H1 (cell line): ENCODE measurements at regions not wholly inside any gene's neighbourhood (a gene's known extent, or its start where the extent isn't known, plus 50 kb on each side); places are given as distances from the start of the nearest gene placed in this dataset.

Experiments
- CBX5 ChIP-seq: fragments of 300-800, 300-1000 bp; sonication (generic); IDR thresholded peaks from 2 replicates; pipeline ENCODE4 v1.7.1; 2016; ENCODE audit warnings: antibody characterized with exemption, low read length, low read depth
- CHD7 ChIP-seq: fragments of 300-600 bp; sonication (generic); IDR thresholded peaks from 2 replicates; pipeline ENCODE4 v1.7.1; 2012; ENCODE audit warnings: low read length, moderate library complexity, mild to moderate bottlenecking, inconsistent platforms; ENCODE audit not compliant: insufficient replicate concordance
- HDAC6 ChIP-seq: IDR thresholded peaks from one replicate; pipeline ENCODE4 v1.7.1; 2012; ENCODE audit warnings: low read depth, mild to moderate bottlenecking, inconsistent platforms, low read length, moderate library complexity
- JUND ChIP-seq: IDR thresholded peaks from 2 replicates; pipeline ENCODE4 v1.6.1; 2011; ENCODE audit warnings: mild to moderate bottlenecking, improper control_type of control experiment, low read length
- NRF1 ChIP-seq: IDR thresholded peaks from 2 replicates; pipeline ENCODE4 v1.6.1; 2011; ENCODE audit warnings: mild to moderate bottlenecking, low read depth, low read length, improper control_type of control experiment
- PHF8 ChIP-seq: fragments of 200-600 bp; sonication (generic); conservative IDR thresholded peaks from 2 replicates; pipeline ENCODE4 v1.7.1; 2012; ENCODE audit warnings: low read depth, mild to moderate bottlenecking, inconsistent platforms, low read length, moderate library complexity
- POLR2AphosphoS5 ChIP-seq: IDR thresholded peaks from 2 replicates; pipeline ENCODE4 v1.6.1; 2011; ENCODE audit warnings: low read depth, low read length
- SIN3A ChIP-seq, 2 experiments: IDR thresholded peaks in 1 of 2; conservative IDR thresholded peaks in 1 of 2; 2 replicates each; pipeline ENCODE4 v1.6.1; 2011 to 2012; ENCODE audit warnings: low read length in 2 of 2, improper control_type of control experiment in 1 of 2, low read depth in 1 of 2, mild to moderate bottlenecking in 1 of 2
- SIRT6 ChIP-seq: IDR thresholded peaks from one replicate; pipeline ENCODE4 v1.7.1; 2012; ENCODE audit warnings: low read length, inconsistent platforms
- SIX5 ChIP-seq: IDR thresholded peaks from 2 replicates; pipeline ENCODE4 v1.6.1; 2011; ENCODE audit warnings: mild to moderate bottlenecking, low read depth, low read length
- USF2 ChIP-seq: IDR thresholded peaks from 2 replicates; pipeline ENCODE4 v1.6.1; 2011; ENCODE audit warnings: low read length, improper control_type of control experiment
- YY1 ChIP-seq: IDR thresholded peaks from 2 replicates; pipeline ENCODE4 v1.6.1; 2011; ENCODE audit warnings: low read depth, mild to moderate bottlenecking, low read length

- TF ChIP-seq CHD7: no peak
- TF ChIP-seq YY1: no peak
- no peak for TF ChIP-seq HDAC6
- no peak for TF ChIP-seq USF2
- no peak for TF ChIP-seq PHF8
- no peak for TF ChIP-seq JUND
- no peak for TF ChIP-seq SIRT6
- TF ChIP-seq SIX5: no peak
- TF ChIP-seq NRF1: no peak
- TF ChIP-seq SIN3A (conservative IDR thresholded peaks at IDR 0.05 in 1 of 2, IDR thresholded peaks at IDR 0.05 in 1 of 2; ENCODE audit: low read depth in 1 of 2, low read length in 2 of 2): no peak
- TF ChIP-seq POLR2AphosphoS5: no peak
- TF ChIP-seq CBX5: no peak
Measured at GRCh38 chr1:77631302-77631701, 51.2 kb downstream of the ZZZ3 start (continued).
